A204.1 (cell line): ENCODE measurements at regions not wholly inside any gene's neighbourhood (a gene's known extent, or its start where the extent isn't known, plus 50 kb on each side); places are given as distances from the start of the nearest gene placed in this dataset.
"Not testable (repeated sequence)": the region's sequence is repeated elsewhere in the genome, so short reads cannot be mapped to it uniquely, and the experiment has no call there.

Source experiments
- FAIRE-seq: peaks from 2 replicates; lab custom pipeline; 2012; peaks lifted over from hg19 to GRCh38; lab: Jason Lieb, UNC

GRCh38 chrX:97860226-97860625 lies 976.5 kb downstream of the RPA4 start:
- no peak for FAIRE-seq

DNA sequence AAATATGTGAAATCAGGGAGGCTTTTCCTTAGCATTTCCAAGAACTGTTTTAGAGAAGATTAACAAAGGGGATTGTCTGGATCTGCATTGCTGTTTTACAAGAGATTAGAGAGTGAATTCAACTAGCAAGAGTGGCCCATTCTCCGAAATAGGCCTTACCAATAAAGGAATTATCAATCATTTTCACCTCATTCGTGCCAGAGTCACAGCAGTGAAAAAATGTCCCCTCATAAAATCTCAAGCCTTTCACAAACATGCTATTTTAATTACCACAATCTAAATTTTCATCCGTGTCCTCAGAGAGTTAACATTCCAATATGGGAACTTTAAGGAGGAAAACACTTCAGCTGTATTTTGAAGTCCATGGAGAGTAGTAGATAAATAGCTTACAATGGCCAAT lies 979.6 kb downstream of the RPA4 start:
- FAIRE-seq = no peak

- no peak for FAIRE-seq
These were observed 983.6 kb downstream of the RPA4 start for GRCh38 chrX:97867266-97867665.

DNA sequence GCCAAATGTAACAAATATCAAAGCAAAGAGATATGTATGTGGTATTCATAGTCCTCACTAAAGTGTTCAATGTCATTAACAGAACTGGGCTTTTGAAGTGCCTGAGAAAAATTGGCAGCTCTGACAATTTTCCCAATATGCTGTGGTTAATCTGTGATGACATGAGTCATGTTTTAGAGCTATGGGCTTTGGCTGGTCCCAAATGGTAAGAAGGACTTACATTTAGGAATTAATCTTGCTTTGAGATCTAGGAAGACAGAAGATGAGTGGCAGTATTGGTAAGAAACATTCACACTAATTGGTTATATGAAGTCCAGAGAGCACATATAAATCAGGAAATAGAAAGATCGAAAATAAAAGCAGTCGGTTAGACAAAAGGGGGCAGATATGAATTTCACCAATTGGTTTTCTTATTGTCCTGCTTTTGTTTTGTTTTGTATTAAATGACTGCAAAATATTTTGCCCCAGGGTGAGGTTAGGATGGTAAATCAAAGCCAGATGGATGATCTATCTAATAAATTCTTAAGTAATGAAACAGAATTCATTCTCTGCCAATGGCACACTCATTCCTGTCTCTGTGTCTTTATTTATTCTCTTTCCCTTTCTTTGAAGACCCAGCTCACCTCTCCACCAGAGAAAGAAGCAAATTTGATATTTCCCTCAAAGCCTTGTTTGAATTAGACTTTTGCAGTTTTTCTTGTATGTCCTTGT lies 993.1 kb downstream of the RPA4 start:
- no peak for FAIRE-seq

DNA sequence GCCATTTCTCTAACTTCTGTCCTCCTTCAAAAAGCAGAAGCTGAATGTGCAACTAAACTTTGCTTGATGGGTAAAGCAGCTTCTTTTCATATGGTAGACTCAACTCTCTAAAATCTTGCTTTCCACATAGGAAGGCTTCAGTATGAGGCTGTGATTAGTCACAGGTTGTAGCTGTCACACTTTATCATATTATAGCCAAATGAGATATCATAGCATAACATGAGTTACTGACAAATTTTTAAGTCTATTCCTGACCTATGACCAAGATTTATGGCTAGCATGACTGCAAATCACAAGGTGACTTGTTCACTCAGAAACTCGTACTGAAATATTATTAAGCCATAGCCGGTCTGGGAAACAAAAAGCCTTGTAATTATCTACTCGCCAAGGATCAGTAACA lies 998.6 kb downstream of the RPA4 start:
- no peak for FAIRE-seq

- FAIRE-seq = no peak
These were observed 1012.0 kb downstream of the RPA4 start for GRCh38 chrX:97895751-97896150.

DNA sequence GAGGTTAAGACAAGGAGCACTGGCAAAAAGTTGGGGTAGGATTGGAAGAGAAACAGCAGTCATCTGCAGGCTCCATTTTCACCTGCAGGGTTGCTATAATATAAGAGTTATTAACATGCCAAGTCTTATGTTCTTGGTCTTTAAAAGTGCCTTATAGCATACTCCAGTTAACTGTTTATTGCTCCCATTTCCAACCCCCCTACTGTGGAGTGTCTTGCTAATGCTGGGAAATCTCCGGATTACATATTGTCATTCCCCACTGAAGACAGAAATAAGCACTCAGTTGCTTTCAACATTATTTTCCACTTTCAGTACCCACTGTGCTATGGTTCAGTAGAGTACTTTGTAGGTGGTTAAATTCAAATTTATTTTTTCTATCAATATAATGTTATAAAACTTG lies 1014.3 kb downstream of the RPA4 start:
- no peak for FAIRE-seq

DNA sequence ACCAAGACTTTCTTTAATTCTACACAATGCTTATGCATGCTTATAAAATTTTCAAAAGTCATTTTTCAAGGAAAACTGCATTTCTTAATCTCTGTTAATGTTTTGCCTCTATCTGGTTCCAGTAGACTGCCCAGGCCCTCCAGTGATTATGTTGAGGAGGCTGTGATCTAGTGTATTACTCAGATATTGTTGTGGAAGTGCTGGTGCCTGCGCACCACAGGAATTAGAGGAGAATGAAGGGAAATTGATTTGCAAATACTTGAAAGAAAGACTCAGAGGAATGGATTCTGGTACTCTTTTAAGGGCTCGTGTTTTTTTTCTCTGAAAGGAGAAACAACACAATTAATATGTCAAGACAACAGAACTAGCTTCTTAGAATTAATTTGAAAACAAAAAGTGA lies 1015.1 kb downstream of the RPA4 start:
- FAIRE-seq = no peak

- FAIRE-seq = no peak
These were observed 1024.1 kb downstream of the RPA4 start for GRCh38 chrX:97907791-97908190.

DNA sequence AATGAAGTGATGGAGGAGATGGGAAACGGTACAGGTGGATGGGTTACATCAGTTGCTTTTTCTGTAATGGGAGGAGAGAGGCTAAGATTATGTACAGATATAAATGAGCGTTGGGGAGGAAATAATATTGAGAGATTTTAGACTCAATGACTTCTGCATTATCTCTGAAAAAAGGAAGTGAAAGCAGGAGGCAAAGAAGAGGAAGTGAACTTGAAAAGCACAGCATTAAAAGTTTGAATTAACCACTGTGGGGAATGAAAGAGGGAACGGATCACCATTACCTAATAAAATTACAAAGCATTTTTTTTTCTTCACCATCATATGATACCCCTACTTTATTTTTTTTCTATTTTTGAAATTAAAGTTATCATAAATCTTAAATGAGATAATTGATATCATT lies 1025.5 kb downstream of the RPA4 start:
- FAIRE-seq = no peak

DNA sequence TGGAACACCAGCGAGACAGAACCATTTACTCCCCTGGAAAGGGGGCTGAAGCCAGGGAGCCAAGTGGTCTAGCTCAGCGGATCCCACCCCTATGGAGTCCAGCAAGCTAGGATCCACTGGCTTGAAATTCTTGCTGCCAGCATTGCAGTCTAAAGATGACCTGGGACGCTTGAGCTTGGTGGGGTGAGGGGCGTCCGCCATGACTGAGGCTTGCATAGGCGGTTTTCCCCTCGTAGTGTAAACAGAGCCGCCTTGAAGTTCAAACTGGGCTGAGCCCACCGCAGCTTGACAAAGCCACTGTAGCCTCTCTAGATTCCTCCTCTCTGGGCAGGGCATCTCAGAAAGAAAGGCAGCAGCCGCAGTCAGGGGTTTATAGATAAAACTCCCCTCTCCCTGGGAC lies 1031.7 kb downstream of the RPA4 start:
- FAIRE-seq = not testable (repeated sequence)

GRCh38 chrX:97921223-97921622 lies 1037.5 kb downstream of the RPA4 start:
- not testable (repeated sequence) for FAIRE-seq

DNA sequence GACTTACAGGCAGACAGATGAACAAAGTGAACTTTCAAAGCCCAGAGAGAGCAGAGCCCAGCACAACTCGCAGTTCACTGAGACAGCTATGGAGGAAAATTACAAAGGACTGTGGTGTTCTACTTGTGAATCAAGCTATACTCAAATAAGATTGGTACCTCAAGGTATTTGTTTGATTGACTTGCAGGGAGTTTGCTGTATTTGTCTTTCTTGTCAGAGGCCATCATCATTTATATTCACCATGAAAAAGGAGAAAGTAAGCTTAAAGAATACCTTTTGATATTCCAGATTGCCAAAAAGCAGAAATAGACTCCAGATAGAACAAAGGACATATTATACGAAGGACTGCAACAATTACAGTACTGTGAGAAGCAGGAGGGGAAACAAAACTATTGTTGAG lies 1047.9 kb downstream of the RPA4 start:
- no peak for FAIRE-seq

DNA sequence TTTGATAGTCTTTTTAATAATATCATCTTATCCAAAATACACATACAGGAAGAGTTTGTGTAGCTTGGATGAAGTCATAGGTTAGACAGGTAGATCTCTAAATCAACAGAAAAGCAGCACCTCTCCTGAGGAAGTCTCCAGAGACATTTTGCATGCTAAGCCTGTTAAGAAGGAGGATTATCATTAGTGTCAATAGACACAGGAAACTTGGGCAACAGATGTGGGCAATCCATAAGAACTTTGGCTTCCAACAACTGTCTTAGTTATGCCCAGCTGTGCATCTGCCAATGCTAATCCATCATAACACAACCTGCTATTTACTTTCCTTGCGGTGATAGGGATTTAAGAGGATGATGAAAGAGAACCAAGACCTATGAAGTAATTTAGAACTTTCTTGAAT lies 1052.6 kb downstream of the RPA4 start:
- FAIRE-seq = no peak

DNA sequence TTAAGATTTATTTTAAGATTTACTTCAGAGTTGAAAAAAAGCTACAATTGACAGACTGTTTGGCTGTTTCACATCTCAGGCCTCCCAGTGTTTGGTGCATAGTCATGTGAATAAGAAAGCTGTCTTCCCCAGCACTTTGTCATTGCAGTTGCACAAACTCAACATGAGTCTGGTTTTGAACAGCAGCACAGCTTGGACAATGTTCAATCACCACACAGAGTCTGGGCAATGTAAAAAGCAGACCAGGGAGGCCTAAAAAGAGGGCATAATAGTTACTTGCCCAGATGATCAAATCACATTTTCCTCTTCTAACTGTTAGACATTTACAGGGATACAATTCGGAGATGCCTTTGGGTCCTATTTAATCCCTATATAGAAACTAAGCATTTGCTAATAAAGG lies 1055.0 kb downstream of the RPA4 start:
- FAIRE-seq = no peak

GRCh38 chrX:97968376-97969163 lies 1084.9 kb downstream of the RPA4 start:
- FAIRE-seq = no peak

DNA sequence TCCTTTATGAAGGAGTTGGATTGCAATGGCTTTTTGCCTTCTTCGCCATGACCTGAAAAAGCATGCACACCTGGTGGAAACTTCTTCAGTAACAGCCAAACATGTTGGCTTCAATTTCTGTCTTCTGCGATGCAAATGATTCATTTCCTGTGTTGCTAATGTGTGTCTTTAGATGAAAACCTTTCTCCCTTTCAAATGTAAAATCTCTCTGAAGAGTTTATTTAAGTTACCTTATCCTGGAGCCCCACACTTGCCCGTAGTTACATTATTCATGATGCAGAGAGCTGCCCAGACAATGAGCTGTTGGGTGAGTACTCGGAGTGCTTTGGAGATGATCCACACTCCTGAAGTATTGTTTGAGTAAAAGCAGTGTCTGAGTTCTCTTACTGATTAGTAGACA lies 1100.9 kb downstream of the RPA4 start:
- no peak for FAIRE-seq

- no peak for FAIRE-seq
These were observed 1101.4 kb downstream of the RPA4 start for GRCh38 chrX:97985096-97985495.

DNA sequence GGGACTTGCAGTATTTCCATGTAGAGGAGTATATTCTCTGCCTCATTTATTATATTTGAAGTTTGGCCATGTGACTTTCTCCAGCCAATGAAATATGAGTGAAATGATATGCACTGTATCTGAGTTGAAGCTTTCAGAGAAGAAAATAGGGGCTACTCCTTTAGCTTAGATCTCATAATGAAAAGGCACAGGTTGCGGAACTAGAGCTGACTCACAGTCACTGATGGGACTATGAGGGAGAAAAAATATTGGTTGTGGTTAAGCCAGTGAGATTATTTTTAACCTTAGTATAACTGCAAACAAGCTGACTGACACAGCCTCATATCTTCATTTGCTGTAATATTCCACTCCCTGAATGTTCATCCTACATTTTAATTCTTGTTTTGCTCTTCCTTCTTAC lies 1104.3 kb downstream of the RPA4 start:
- FAIRE-seq = no peak

DNA sequence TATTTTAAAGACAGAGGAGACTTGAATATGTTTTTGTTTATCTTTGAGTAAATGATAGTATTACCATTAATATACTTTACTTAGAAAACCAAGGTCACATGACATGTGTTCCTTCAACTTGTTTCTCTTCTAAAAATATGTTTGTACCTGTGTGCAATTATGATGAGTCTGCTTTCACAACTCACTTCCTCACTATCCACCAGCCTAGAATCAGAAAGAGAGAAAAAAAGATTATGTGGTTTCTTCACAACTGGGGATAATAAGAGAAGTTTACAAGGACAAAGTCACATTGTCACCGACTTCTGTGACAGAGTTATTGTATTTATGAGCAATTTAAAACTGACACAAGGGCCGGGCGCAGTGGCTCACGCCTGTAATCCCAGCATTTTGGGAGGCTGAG lies 1112.1 kb downstream of the RPA4 start:
- no peak for FAIRE-seq

- no peak for FAIRE-seq
These were observed 1145.0 kb downstream of the RPA4 start for GRCh38 chrX:98028691-98029090.

DNA sequence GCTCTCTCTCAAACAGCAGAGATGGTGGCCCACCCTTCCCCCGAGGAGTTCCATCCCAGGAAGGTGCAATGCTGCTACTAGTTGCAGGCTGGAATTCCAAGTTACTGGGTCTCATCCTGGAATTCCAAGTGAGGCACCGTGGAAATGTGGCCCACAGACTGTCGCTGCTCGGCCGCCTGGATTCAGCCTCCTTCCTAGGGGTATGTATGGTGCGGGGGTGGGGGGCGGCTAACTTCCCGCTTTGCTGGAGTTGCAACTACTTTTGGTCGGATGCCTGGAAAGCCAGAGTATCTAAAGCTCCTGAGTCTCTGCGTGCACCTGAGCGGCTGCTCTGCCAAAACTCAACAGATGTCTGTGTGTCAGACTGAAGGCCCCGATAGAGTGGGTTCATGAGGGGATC lies 1146.2 kb downstream of the RPA4 start:
- FAIRE-seq = no peak

DNA sequence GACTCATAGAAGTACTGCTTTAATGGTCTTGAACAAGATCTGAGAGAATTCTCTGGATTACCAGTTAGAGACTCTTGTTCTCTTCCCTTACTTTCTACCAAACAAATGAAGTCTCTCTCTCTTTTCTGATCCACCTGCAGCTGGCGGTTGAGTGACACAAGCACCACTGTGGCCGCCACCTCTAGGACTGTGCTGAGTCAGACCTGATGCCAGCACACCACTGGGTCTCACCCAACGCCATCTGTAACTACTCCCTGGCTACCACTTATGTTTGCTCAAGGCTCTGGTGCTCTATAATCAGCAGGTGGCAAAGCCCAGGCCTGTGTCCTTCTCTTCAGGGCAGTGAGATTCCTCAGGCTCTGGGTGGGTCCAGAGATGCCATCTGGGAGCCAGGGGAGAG lies 1173.5 kb downstream of the RPA4 start:
- no peak for FAIRE-seq

DNA sequence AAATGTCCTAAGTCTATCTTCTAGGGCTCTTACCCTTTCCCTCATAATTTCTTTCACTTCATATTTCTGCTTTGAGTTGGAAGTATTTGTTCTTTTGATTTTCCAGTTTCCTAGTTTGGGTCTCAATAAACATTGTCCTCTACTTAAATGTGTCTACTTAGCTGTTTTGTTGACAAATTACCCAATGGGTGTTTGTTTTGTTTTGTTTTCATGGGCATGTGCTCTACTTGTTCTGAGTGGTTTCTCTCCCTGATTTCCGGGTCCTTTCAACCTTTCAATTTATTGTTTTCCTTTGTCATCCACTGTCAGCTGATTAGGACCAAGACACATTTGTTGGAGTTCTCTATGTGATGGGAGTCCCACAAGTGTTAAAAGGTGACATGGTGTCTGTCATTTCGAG lies 1181.4 kb downstream of the RPA4 start:
- FAIRE-seq = no peak
